GM23338 (cell line): ENCODE measurements at regions not wholly inside any gene's neighbourhood (a gene's known extent, or its start where the extent isn't known, plus 50 kb on each side); places are given as distances from the start of the nearest gene placed in this dataset.

Experiments
- CREB1 ChIP-seq: fragments of 250-450 bp; sonication (Bioruptor Pico); IDR thresholded peaks from 2 replicates; pipeline ENCODE4 v1.5.0; 2020; ENCODE audit warnings: low read depth, mild to moderate bottlenecking, moderate library complexity
- ETS1 ChIP-seq: IDR thresholded peaks from 2 replicates; pipeline ENCODE4 v1.6.1; 2016; ENCODE audit warnings: antibody characterized with exemption
- EZH2 ChIP-seq: fragments of 200-600 bp; sonication (generic); IDR thresholded peaks from one replicate; pipeline ENCODE4 v1.8.0; 2017; ENCODE audit warnings: antibody characterized with exemption, mild to moderate bottlenecking, low read depth; ENCODE audit not compliant: unreplicated experiment
- EZH2phosphoT487 ChIP-seq: fragments of 200-600 bp; sonication (generic); IDR thresholded peaks from one replicate; pipeline ENCODE4 v1.8.1; 2018; ENCODE audit warnings: antibody characterized with exemption; ENCODE audit not compliant: unreplicated experiment
- JUNB ChIP-seq: IDR thresholded peaks from one replicate; pipeline ENCODE4 v1.6.1; 2016; ENCODE audit warnings: antibody characterized with exemption; ENCODE audit not compliant: unreplicated experiment
- NANOG ChIP-seq: IDR thresholded peaks from 2 replicates; pipeline ENCODE4 v1.6.1; 2016; ENCODE audit warnings: antibody characterized with exemption, borderline replicate concordance
- POLR2AphosphoS5 ChIP-seq: IDR thresholded peaks from 2 replicates; pipeline ENCODE4 v1.6.1; 2016; ENCODE audit warnings: antibody characterized with exemption, low read depth
- REST ChIP-seq: IDR thresholded peaks from one replicate; pipeline ENCODE4 v1.6.1; 2018; ENCODE audit warnings: antibody characterized with exemption; ENCODE audit not compliant: unreplicated experiment
- STAT1 ChIP-seq: IDR thresholded peaks from one replicate; pipeline ENCODE4 v1.6.1; 2016; ENCODE audit warnings: antibody characterized with exemption; ENCODE audit not compliant: unreplicated experiment
- ZNF114 ChIP-seq: fragments of 250-450 bp; sonication (Bioruptor Pico); IDR thresholded peaks from 2 replicates; pipeline ENCODE4 v1.5.0; 2020; ENCODE audit warnings: mild to moderate bottlenecking, moderate library complexity
- ZNF462 ChIP-seq: fragments of 250-450 bp; sonication (Bioruptor Pico); IDR thresholded peaks from 2 replicates; pipeline ENCODE4 v1.5.0; 2020; ENCODE audit warnings: mild to moderate bottlenecking, moderate library complexity
- TF ChIP-seq, protein P1 (sequence below), 2 experiments: fragments of 200-600 bp in 1 of 2; sonication (generic) in 1 of 2; conservative IDR thresholded peaks; 2 replicates each; pipeline versions ENCODE4 v1.5.1 to v1.6.1; 2016 to 2017; ENCODE audit warnings: antibody characterized with exemption in 2 of 2, low read depth in 2 of 2, mild to moderate bottlenecking in 2 of 2, moderate library complexity in 1 of 2

DNA sequence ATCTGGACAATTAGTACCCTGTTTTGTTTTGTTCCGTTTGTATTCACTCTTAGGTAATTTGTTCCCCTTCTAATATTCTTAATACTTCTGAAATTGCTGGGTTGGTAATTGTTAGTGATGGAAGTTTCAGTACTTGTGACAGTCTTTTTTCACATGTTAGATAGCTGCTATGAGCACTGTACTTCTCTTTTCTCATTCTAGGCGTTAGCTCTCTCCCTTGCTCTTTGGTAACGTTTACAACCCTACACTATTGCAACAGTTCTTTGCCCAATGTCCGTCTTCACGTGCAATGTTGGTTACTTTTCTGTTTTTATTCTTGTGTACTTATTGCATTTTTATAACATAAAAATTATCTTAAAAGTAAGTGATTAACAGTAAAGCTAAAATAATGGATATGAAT lies 1509.0 kb downstream of the MAT2B start:
- TF ChIP-seq, protein P1, sequence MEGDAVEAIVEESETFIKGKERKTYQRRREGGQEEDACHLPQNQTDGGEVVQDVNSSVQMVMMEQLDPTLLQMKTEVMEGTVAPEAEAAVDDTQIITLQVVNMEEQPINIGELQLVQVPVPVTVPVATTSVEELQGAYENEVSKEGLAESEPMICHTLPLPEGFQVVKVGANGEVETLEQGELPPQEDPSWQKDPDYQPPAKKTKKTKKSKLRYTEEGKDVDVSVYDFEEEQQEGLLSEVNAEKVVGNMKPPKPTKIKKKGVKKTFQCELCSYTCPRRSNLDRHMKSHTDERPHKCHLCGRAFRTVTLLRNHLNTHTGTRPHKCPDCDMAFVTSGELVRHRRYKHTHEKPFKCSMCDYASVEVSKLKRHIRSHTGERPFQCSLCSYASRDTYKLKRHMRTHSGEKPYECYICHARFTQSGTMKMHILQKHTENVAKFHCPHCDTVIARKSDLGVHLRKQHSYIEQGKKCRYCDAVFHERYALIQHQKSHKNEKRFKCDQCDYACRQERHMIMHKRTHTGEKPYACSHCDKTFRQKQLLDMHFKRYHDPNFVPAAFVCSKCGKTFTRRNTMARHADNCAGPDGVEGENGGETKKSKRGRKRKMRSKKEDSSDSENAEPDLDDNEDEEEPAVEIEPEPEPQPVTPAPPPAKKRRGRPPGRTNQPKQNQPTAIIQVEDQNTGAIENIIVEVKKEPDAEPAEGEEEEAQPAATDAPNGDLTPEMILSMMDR (conservative IDR thresholded peaks at IDR 0.05; ENCODE audit: low read depth in 2 of 2), result no peak
- TF ChIP-seq REST, result no peak
- no peak for TF ChIP-seq EZH2
- no peak for TF ChIP-seq EZH2phosphoT487
- TF ChIP-seq JUNB, result no peak
- no peak for TF ChIP-seq CREB1 (CRISPR knock-in tag)
- no peak for TF ChIP-seq ZNF462 (CRISPR knock-in tag)
- no peak for TF ChIP-seq STAT1
- no peak for TF ChIP-seq POLR2AphosphoS5
- no peak for TF ChIP-seq ZNF114 (CRISPR knock-in tag)
- no peak for TF ChIP-seq NANOG
- no peak for TF ChIP-seq ETS1
